Heart right ventricle (tissue), 16 donors: ENCODE measurements at regions not wholly inside any gene's neighbourhood (a gene's known extent, or its start where the extent isn't known, plus 50 kb on each side); places are given as distances from the start of the nearest gene placed in this dataset.

Experiments
- ATAC-seq, 8 donors: fragments of 200-7000 bp; cut with Tn5 transposase; one replicate each; pipeline ENCODE4 v1.9.1; 2020; ENCODE audit warnings: mild to moderate bottlenecking in 8 of 8, moderate library complexity in 8 of 8, moderate number of reproducible peaks in 1 of 8
- DNase-seq, 2 donors: peaks; one replicate each; pipeline ENCODE4 v3.0.0-alpha.2; 2020
- H3K27ac ChIP-seq, 10 donors: fragments of 200-600 bp; sonication (generic) in 2 of 10; one replicate each; pipeline versions ENCODE4 v1.5.0 to v1.8.0; 2020 to 2022; ENCODE audit warnings: mild to moderate bottlenecking in 3 of 10
- H3K27me3 ChIP-seq, 7 donors: fragments of 200-600 bp; one replicate each; pipeline ENCODE4 v1.8.0; 2021 to 2022; ENCODE audit warnings: mild to moderate bottlenecking in 2 of 7
- H3K36me3 ChIP-seq, 9 donors: fragments of 200-600 bp; sonication (generic) in 1 of 9; one replicate each; pipeline versions ENCODE4 v1.5.0 to v1.8.0; 2020 to 2022; ENCODE audit warnings: mild to moderate bottlenecking in 2 of 9
- H3K4me1 ChIP-seq, 9 donors: fragments of 200-600 bp; sonication (generic) in 1 of 9; one replicate each; pipeline versions ENCODE4 v1.5.0 to v1.8.0; 2020 to 2022; ENCODE audit warnings: mild to moderate bottlenecking in 4 of 9
- H3K4me3 ChIP-seq, 10 donors: fragments of 200-600 bp; sonication (generic) in 2 of 10; one replicate each; pipeline versions ENCODE4 v1.5.0 to v1.8.0; 2020 to 2022; ENCODE audit warnings: mild to moderate bottlenecking in 7 of 10, moderate library complexity in 2 of 10
- H3K9me3 ChIP-seq, 11 donors: fragments of 200-600 bp in 10 of 11; sonication (generic) in 2 of 11; one replicate each; pipeline versions ENCODE4 v1.5.0 to v1.8.0; 2013 to 2022; ENCODE audit warnings: mild to moderate bottlenecking in 2 of 11, control low read depth in 1 of 11, moderate library complexity in 1 of 11
- CTCF ChIP-seq, 9 donors: fragments of 200-600 bp; sonication (generic) in 2 of 9; IDR thresholded peaks; one replicate each; pipeline versions ENCODE4 v1.5.0 to v1.8.0; 2021 to 2022; ENCODE audit warnings: antibody characterized with exemption in 9 of 9, mild to moderate bottlenecking in 5 of 9, moderate library complexity in 1 of 9
- WGBS, 2 donors: extraction: QIAGEN DNeasy Blood & Tissue Kit; methylation state at CpG; one replicate each; pipeline ENCODE4 v1.1.7; 2013; ENCODE audit warnings: inconsistent platforms in 1 of 2; 5-methylcytosine and 5-hydroxymethylcytosine counted together
- intact Hi-C, 10 donors: fragments of 100-400 bp; cut with DNase I; formaldehyde crosslinking; loops; one replicate each; pipeline versions ENCODE4 v1.11.1 to v1.14.2; 2022
- donor health status: Arrhythmogenic right ventricular cardiomyopathy.
- donor health status: ischemic (EF 13 %, LVEDD 7.1; RV severe dilation, severe dysfunction).
- donor health status: healthy with polysubstance abuse.
- donor health status: DM: no; HTN: yes; CAD: no.
- donor health status: DM: no; HTN: no; CAD: no.
- donor health status: ischemic (EF 25% LVEDD 6.9; RV normal size, moderate dysfunction).
- donor health status: ischemic (EF 25% LVEDD 5.7; RV mildly dilated, moderate dysfunction).
- donor health status: healthy.
- donor health status: DM: yes; HTN: yes; CAD: no.
- donor health status: Ischemic cardiomyopathy.
- donor health status: ischemic (EF 35%, LVEDD 5.7; RV mildly dilated, moderate dysfunction).
- donor health status: nonischemic (EF 11% LVEDD 7.7; RV severe dilation, severe dysfunction).
- donor health status: DM: yes; HTN: yes; CAD: no.
- donor health status: PGD.
- donor health status: ischemic (EF 29% LVEDD 5.4; RV normal size, mild dysfunction).
- donor health status: nonischemic (EF 23%, LVEDD 6.1; RV moderate dilation, normal function).

GRCh38 chr18:60153376-60153775, 219.2 kb downstream of the MC4R start:
- Histone ChIP-seq H3K27me3 (no peaks in the 10 kb centered on the region), H3K4me1 (no peaks in the 10 kb centered on the region), H3K27ac (no peak overlapping the region), H3K36me3 (no peaks in the 10 kb centered on the region), H3K4me3 (no peak overlapping the region), H3K9me3 (peaks cover 0 to 9% (median 0%) of the 10 kb centered on the region in 11 donors)
- ATAC-seq (no peak), DNase-seq (no peak)
- TF ChIP-seq CTCF (IDR thresholded peaks at IDR 0.05), result no peak
- intact Hi-C loops, result no loop called here
- WGBS, 2 donors, result 80 to 83% methylated on average over 3 of the region's 3 CpGs

- Histone ChIP-seq H3K27ac (no peak overlapping the region), H3K4me1 (no peaks in the 10 kb centered on the region), H3K4me3 (no peak overlapping the region), H3K27me3 (no peaks in the 10 kb centered on the region), H3K36me3 (no peaks in the 10 kb centered on the region), H3K9me3 (peaks cover 0 to 3% (median 0%) of the 10 kb centered on the region in 11 donors)
- TF ChIP-seq CTCF (IDR thresholded peaks at IDR 0.05), result no peak
- DNase-seq, result no peak
- 95 to 98% methylated on average over 5 of the region's 5 CpGs for WGBS, 2 donors
- intact Hi-C loops, result no loop called here
- ATAC-seq, result no peak
These were observed 223.3 kb downstream of the MC4R start for GRCh38 chr18:60149316-60149715.

GRCh38 chr18:60147323-60147722, 225.3 kb downstream of the MC4R start:
- whole genome bisulfite sequencing, 2 donors, result 63 to 68% methylated on average over 5 of the region's 5 CpGs
- no peaks in the 10 kb centered on the region for H3K27me3 ChIP-seq
- no peak overlapping the region for H3K4me3 ChIP-seq
- no peak overlapping the region for H3K27ac ChIP-seq
- H3K9me3 ChIP-seq, result no peaks in the 10 kb centered on the region
- intact Hi-C loops, result no loop called here
- no peaks in the 10 kb centered on the region for H3K4me1 ChIP-seq
- DNase-seq (no peak), ATAC-seq (no peak)
- no peak for TF ChIP-seq CTCF (IDR thresholded peaks at IDR 0.05)
- H3K36me3 ChIP-seq, result no peaks in the 10 kb centered on the region

- H3K4me3 ChIP-seq, result no peak overlapping the region
- no peak overlapping the region for H3K27ac ChIP-seq
- TF ChIP-seq CTCF (IDR thresholded peaks at IDR 0.05), result no peak
- no peaks in the 10 kb centered on the region for H3K36me3 ChIP-seq
- DNase-seq (no peak), ATAC-seq (no peak)
- no peaks in the 10 kb centered on the region for H3K9me3 ChIP-seq
- H3K4me1 ChIP-seq, result no peaks in the 10 kb centered on the region
- H3K27me3 ChIP-seq, result no peaks in the 10 kb centered on the region
- 76 to 78% methylated on average over 11 of the region's 11 CpGs for WGBS, 2 donors
- intact Hi-C loops, result no loop called here
These were observed 226.2 kb downstream of the MC4R start for GRCh38 chr18:60146220-60146960.
